Astrocyte of the spinal cord (primary cell): ENCODE measurements at regions not wholly inside any gene's neighbourhood (a gene's known extent, or its start where the extent isn't known, plus 50 kb on each side); places are given as distances from the start of the nearest gene placed in this dataset.

Experiments
- DNase-seq: peaks from one replicate; pipeline ENCODE4 v3.0.0; 2011; ENCODE audit warnings: low read depth, low spot score
- H3K4me3 ChIP-seq: 2 replicates; pipeline ENCODE4 v1.5.1; 2011; ENCODE audit warnings: low read depth, mild to moderate bottlenecking, low read length, moderate library complexity
- CTCF ChIP-seq: IDR thresholded peaks from 2 replicates; pipeline ENCODE4 v1.5.1; 2012; ENCODE audit warnings: low read depth, mild to moderate bottlenecking, low read length, inconsistent platforms
- in situ Hi-C: cut with HindIII; loops from 2 replicates; pipeline ENCODE4 v1.10.0; 2017; ENCODE audit warnings: low sequenced_read_pairs

DNA sequence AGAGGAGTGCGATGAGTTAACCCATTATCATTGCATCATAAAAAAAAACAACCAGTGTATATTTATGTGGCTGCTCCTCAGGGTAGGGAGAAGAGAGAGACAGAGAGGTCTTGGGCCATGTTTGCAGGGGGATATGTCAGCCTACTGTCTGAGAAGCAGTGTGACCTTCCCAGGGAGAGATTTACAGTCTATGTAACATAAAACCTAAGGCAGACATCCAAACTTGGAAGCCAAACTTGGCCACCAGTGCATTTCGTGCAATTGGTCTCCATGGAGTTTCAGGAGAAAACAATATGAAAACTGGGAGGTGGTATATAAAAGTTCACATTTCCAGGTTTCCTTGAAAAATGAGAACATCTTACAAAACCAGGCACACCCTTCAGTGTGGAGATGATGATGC is 85.9 kb upstream of the CXCL12 start:
- TF ChIP-seq CTCF = no peak
- H3K4me3 ChIP-seq = no peak overlapping the region
- in situ Hi-C loops = no loop called here

GRCh38 chr10:44471410-44471809 is 86.5 kb upstream of the CXCL12 start:
- in situ Hi-C loops = no loop called here
- no peak for TF ChIP-seq CTCF

More for the DNA sequence above, 85.9 kb upstream of the CXCL12 start:
- peak; percentile 31 for DNase-seq

GRCh38 chr10:44473146-44473545 is 88.2 kb upstream of the CXCL12 start:
- H3K4me3 ChIP-seq = no peak overlapping the region
- in situ Hi-C loops = no loop called here
- no peak for TF ChIP-seq CTCF
- no peak for DNase-seq

More at GRCh38 chr10:44471410-44471809, 86.5 kb upstream of the CXCL12 start:
- no peak overlapping the region for H3K4me3 ChIP-seq
- no peak for DNase-seq

DNA sequence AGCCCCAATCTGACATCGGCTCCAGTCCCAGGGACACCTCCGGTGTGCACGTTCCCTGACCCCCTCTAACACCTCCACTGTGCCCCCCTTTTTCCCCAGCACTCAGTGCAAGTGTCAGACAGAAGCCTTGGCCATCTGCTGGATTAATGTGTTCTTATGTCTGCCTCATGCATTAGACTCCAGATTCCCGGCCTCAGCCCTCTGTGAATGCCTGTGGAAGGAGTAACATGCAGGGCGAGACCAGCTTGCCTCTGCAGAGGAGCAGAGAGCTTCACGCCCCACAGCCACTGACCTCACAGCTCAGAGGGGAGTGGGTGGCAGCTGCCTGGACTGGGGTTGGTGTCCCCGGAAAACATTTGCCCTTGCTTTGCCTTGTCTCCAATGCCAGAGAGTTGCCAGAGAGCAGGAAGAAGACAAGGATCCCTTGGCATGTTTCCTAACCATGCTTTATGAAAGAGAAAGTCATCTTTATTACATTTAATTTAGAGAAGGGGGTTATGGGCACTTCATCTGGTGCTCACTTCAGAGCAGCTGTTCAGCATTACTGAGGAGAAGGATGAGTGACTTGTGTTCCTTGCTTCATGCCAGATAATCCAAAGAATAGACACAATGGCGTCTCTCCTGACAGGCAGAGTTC is 91.6 kb upstream of the CXCL12 start:
- in situ Hi-C loops = no loop called here
- no peak for TF ChIP-seq CTCF
- no peak overlapping the region for H3K4me3 ChIP-seq
- no peak for DNase-seq

DNA sequence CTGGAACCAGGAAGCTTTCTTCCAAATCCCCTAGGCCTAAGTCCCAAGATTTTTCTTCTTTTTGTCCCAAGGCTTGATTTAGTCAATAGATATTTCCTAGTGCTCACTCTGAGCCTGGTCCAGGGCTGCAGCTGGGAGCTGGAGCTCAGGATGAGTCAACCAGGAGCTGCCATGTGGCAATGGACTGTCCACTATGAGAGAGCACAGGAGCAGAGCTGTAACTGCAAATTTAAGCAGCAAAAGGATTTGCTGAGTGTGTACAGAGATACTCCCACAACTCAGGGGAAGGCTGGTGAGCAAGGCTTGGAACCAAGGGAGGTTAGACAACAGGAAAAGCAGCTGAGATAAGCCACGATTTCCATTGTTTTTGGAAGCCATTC is 92.1 kb upstream of the CXCL12 start:
- no peak for DNase-seq

DNA sequence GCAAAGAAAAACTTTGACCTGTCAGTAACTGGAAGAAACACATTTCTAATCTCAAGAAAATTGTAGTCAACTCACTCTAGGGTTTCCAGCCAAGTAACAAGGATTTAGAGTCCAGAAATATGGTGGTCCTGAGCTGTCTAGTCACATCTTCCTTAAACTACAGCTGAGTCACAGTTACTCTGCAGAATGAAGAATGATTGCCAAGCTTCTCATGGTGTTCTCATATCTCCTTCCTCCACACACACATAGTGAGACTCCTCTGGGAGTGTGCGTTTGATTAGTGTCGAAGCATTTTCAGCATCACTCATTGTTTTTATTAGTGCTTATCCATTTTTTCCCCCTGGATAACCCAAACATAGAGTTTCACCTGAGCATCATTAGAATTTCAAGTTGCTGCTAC is 93.1 kb upstream of the CXCL12 start:
- in situ Hi-C loops = no loop called here
- DNase-seq = no peak
- TF ChIP-seq CTCF = no peak
- no peak overlapping the region for H3K4me3 ChIP-seq

More for the DNA sequence above, 92.1 kb upstream of the CXCL12 start:
- in situ Hi-C loops = no loop called here
- H3K4me3 ChIP-seq = no peak overlapping the region
- TF ChIP-seq CTCF = no peak
